Ovary (tissue), 7 donors: ENCODE measurements at regions not wholly inside any gene's neighbourhood (a gene's known extent, or its start where the extent isn't known, plus 50 kb on each side); places are given as distances from the start of the nearest gene placed in this dataset.

ENCODE experiments used
- DNase-seq, 5 donors: peaks; one replicate each; pipeline ENCODE4 v3.0.0-alpha.2; 2019 to 2020
- H3K27ac ChIP-seq, 2 donors: fragments of 200-600 bp; one replicate each; pipeline versions ENCODE4 v1.5.1 to v1.8.0; 2019 to 2022
- H3K27me3 ChIP-seq: fragments of 200-600 bp; one replicate; pipeline ENCODE4 v1.8.0; 2022
- H3K36me3 ChIP-seq: fragments of 200-600 bp; sonication (generic); one replicate; pipeline ENCODE4 v1.5.1; 2019
- H3K4me1 ChIP-seq: one replicate; pipeline ENCODE4 v1.8.1; 2013; ENCODE audit warnings: mild to moderate bottlenecking, moderate library complexity; ENCODE audit not compliant: insufficient read depth
- H3K4me3 ChIP-seq: fragments of 200-600 bp; sonication (generic); one replicate; pipeline ENCODE4 v1.5.1; 2017
- H3K9me3 ChIP-seq, 2 donors: fragments of 200-600 bp in 1 of 2; sonication (generic) in 1 of 2; one replicate each; pipeline versions ENCODE4 v1.5.1 to v1.8.1; 2013 to 2019; ENCODE audit warnings: mild to moderate bottlenecking in 1 of 2, moderate library complexity in 1 of 2
- EP300 ChIP-seq: sonication (generic); formaldehyde crosslinking; IDR thresholded peaks from one replicate; pipeline ENCODE4 v1.6.1; 2017; ENCODE audit warnings: antibody characterized with exemption
- POLR2A ChIP-seq: fragments of 450-650 bp; IDR thresholded peaks from one replicate; pipeline ENCODE4 v1.6.1; 2017; ENCODE audit warnings: antibody characterized with exemption, mild to moderate bottlenecking, moderate library complexity
- WGBS, 3 donors: extraction: QIAGEN DNeasy Blood & Tissue Kit in 1 of 3; methylation state at CpG; one replicate each; pipeline versions ENCODE4 v1.1.5 to v1.1.7; 2013 to 2017; 5-methylcytosine and 5-hydroxymethylcytosine counted together
- intact Hi-C, 4 donors: fragments of 100-400 bp; cut with DNase I; formaldehyde crosslinking; loops; one replicate each; pipeline versions ENCODE4 v1.11.0 to v1.15.1; 2022 to 2023
- TF ChIP-seq, protein P1 (sequence below), 3 donors: fragments of 450-650 bp in 2 of 3; fragments of 200-600 bp in 1 of 3; IDR thresholded peaks; one replicate each; pipeline versions ENCODE4 v1.5.1 to v1.8.0; 2016 to 2022; ENCODE audit warnings: antibody characterized with exemption in 3 of 3, mild to moderate bottlenecking in 1 of 3
- donor health status: DM: no; HTN: no; CAD: no; lungs with moderate emphysema.
- donor health status: DM: no; HTN: no; CAD: no.
- donor health status: Bipolar disorder and iron deficiency.
- donor health status: DM: no; HTN: no; CAD: no.
- donor health status: DM: yes; HTN: yes; CAD: no.

DNA sequence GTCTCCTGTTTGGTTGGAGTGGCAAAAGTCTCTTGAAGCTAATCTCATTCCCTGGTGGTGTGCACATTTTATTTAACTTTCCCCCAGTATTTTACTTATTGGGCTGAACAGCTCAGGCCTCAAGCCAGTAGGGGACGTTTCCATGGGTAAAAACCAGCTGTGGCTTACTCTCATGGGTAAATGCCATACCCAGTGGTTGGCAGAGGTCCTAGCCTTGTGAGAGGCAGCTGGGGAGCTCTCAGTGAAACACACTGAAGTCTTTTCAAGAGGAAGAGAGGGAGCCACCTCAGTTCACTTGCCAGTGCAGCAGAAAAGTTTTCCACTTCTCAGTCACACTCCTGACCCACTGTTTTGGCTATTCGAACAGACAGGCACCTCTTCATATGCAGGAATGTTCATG, 1964.2 kb downstream of the ARAP2 start:
- Histone ChIP-seq H3K36me3 (no peaks in the 10 kb centered on the region), H3K27me3 (no peaks in the 10 kb centered on the region), H3K4me1 (no peaks in the 10 kb centered on the region), H3K9me3 (no peaks in the 10 kb centered on the region), H3K4me3 (no peak overlapping the region), H3K27ac (no peak overlapping the region)
- DNase-seq = no peak
- no peak for TF ChIP-seq POLR2A
- no peak for TF ChIP-seq EP300
- TF ChIP-seq, protein P1, sequence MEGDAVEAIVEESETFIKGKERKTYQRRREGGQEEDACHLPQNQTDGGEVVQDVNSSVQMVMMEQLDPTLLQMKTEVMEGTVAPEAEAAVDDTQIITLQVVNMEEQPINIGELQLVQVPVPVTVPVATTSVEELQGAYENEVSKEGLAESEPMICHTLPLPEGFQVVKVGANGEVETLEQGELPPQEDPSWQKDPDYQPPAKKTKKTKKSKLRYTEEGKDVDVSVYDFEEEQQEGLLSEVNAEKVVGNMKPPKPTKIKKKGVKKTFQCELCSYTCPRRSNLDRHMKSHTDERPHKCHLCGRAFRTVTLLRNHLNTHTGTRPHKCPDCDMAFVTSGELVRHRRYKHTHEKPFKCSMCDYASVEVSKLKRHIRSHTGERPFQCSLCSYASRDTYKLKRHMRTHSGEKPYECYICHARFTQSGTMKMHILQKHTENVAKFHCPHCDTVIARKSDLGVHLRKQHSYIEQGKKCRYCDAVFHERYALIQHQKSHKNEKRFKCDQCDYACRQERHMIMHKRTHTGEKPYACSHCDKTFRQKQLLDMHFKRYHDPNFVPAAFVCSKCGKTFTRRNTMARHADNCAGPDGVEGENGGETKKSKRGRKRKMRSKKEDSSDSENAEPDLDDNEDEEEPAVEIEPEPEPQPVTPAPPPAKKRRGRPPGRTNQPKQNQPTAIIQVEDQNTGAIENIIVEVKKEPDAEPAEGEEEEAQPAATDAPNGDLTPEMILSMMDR (IDR thresholded peaks at IDR 0.05) = no peak
- intact Hi-C loops = no loop called here
- 56 to 82% (median 56%) methylated on average over 2 of the region's 2 CpGs for WGBS, 3 donors

DNA sequence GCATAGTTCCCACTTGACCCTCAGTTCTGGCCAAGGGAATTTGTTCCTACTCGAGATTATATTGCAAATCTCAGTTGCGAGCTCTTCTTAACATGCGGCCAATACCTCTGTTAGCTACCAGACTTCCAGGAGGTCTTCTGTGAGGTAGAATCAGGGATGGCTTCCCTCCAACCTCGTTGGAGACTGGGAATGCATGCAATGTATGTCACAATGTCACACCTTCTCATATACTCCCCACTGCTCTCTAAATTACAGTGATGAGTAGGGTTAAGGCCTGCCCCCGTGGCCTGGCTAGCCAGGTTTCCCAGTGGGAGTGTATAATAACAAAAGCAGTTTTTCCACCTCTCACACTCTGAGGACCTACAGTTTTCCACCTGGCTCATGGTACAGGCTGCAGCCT, 1962.5 kb downstream of the ARAP2 start:
- Histone ChIP-seq H3K27me3 (no peaks in the 10 kb centered on the region), H3K27ac (no peak overlapping the region), H3K36me3 (no peaks in the 10 kb centered on the region), H3K9me3 (no peaks in the 10 kb centered on the region), H3K4me1 (no peaks in the 10 kb centered on the region), H3K4me3 (no peak overlapping the region)
- 51 to 54% (median 53%) methylated on average over 5 of the region's 5 CpGs for WGBS, 3 donors
- TF ChIP-seq, protein P1 (IDR thresholded peaks at IDR 0.05) = no peak
- no peak for TF ChIP-seq POLR2A
- no peak for DNase-seq
- intact Hi-C loops = no loop called here

DNA sequence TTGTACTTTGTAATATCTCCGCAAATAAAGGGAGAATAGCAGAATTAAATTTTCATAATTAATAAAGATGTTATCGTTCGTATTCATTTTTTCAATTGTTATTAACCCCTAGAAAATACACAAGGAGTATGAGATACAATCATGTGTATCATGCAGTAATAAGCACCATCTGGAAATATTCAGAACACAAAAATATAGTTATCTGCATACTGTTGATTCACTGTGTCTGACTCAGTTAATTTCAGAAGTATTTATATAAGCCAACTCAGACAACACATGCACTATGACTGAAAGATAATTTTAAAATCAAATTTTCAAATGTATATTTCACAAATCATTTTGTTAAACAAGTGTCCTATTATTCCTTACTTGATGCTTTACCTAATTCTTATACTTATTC, 1954.8 kb downstream of the ARAP2 start:
- WGBS, 3 donors = 58 to 88% (median 88%) methylated on average over 3 of the region's 3 CpGs
- intact Hi-C loops = no loop called here
- H3K27ac ChIP-seq = no peak overlapping the region
- no peak overlapping the region for H3K4me3 ChIP-seq
- H3K36me3 ChIP-seq = no peaks in the 10 kb centered on the region
- no peaks in the 10 kb centered on the region for H3K4me1 ChIP-seq
- H3K9me3 ChIP-seq = no peaks in the 10 kb centered on the region
- no peaks in the 10 kb centered on the region for H3K27me3 ChIP-seq
- TF ChIP-seq, protein P1 (IDR thresholded peaks at IDR 0.05) = no peak
- TF ChIP-seq EP300 = no peak
- DNase-seq = no peak

DNA sequence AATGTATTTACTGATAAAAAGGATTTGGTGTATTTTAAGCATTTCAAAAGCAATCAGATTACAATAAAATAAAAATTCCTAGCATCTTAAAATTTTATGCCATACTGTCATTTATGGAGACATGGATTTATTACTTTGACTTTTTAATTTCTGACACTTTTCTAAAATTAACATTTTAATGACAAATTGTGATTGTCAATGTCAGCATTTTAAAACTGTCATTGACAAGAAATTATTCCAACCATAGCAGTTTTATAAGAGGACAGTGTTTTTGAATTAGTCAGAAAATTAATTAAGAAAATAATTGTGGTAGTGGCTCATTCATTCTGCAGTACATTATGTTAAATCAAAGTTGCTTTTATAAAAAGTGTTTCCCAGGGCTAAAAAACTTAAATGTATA, 1954.4 kb downstream of the ARAP2 start:
- no peaks in the 10 kb centered on the region for H3K9me3 ChIP-seq
- DNase-seq = no peak
- intact Hi-C loops = no loop called here
- H3K4me1 ChIP-seq = no peaks in the 10 kb centered on the region
- no peaks in the 10 kb centered on the region for H3K27me3 ChIP-seq
- TF ChIP-seq EP300 (no peak), POLR2A (no peak)
- TF ChIP-seq, protein P1 (IDR thresholded peaks at IDR 0.05) = no peak
- H3K27ac ChIP-seq = no peak overlapping the region
- H3K36me3 ChIP-seq = no peaks in the 10 kb centered on the region
- H3K4me3 ChIP-seq = no peak overlapping the region

DNA sequence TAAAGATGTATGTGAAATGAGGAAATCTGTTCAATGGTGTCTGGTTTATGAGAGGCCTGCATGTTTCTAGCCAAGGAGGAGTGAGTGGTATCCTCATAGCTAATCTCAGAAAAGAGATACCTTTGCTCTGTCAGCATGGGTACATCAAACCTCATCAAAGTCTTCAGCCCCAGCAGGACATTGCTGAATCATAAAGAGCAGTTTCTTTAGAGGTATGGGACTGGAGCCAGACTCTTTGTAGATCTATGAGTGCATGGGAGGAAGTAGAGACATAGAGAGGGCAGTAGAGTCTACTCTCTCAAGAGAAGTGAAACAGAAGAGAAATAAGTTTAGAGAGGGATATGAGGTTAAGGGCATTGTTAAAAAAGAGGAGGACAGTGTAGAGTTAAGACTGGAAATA, 1950.9 kb downstream of the ARAP2 start:
- no peaks in the 10 kb centered on the region for H3K36me3 ChIP-seq
- no peaks in the 10 kb centered on the region for H3K9me3 ChIP-seq
- TF ChIP-seq, protein P1 (IDR thresholded peaks at IDR 0.05) = no peak
- no peaks in the 10 kb centered on the region for H3K27me3 ChIP-seq
- H3K4me1 ChIP-seq = no peaks in the 10 kb centered on the region
- intact Hi-C loops = no loop called here
- DNase-seq = no peak
- H3K27ac ChIP-seq = no peak overlapping the region
- no peak overlapping the region for H3K4me3 ChIP-seq
